HG03103 (cell line): ENCODE measurements at regions not wholly inside any gene's neighbourhood (a gene's known extent, or its start where the extent isn't known, plus 50 kb on each side); places are given as distances from the start of the nearest gene placed in this dataset.
"Not testable (repeated sequence)": the region's sequence is repeated elsewhere in the genome, so short reads cannot be mapped to it uniquely, and the experiment has no call there.

Source experiments
- ATAC-seq: cut with Tn5 transposase; IDR thresholded peaks from one replicate; pipeline ENCODE4 v1.9.1; 2021; ENCODE audit warnings: low read depth; ENCODE audit not compliant: unreplicated experiment

GRCh38 chr3:4139462-4140140 is 163.6 kb upstream of the SETMAR start:
- no peak for ATAC-seq

GRCh38 chr3:4140921-4141320 is 162.2 kb upstream of the SETMAR start:
- ATAC-seq: no peak

- ATAC-seq: no peak
Observed at GRCh38 chr3:4147556-4148118, 155.5 kb upstream of the SETMAR start.

GRCh38 chr3:4149296-4149695 is 153.9 kb upstream of the SETMAR start:
- ATAC-seq: no peak

GRCh38 chr3:4150816-4151215 is 152.4 kb upstream of the SETMAR start:
- no peak for ATAC-seq

GRCh38 chr3:4151859-4152258 is 151.3 kb upstream of the SETMAR start:
- no peak for ATAC-seq

- ATAC-seq: no peak
Observed at GRCh38 chr3:4153771-4154170, 149.4 kb upstream of the SETMAR start.

GRCh38 chr3:4158329-4158728 is 144.8 kb upstream of the SETMAR start:
- no peak for ATAC-seq

- no peak for ATAC-seq
Observed at GRCh38 chr3:4162096-4162495, 141.1 kb upstream of the SETMAR start.

GRCh38 chr3:4163011-4163410 is 140.2 kb upstream of the SETMAR start:
- ATAC-seq: no peak

GRCh38 chr3:4166540-4166939 is 136.6 kb upstream of the SETMAR start:
- ATAC-seq: no peak

GRCh38 chr3:4167230-4167629 is 135.9 kb upstream of the SETMAR start:
- ATAC-seq: not testable (repeated sequence)

GRCh38 chr3:4174791-4175190 is 128.4 kb upstream of the SETMAR start:
- no peak for ATAC-seq

GRCh38 chr3:4191971-4192370 is 111.2 kb upstream of the SETMAR start:
- ATAC-seq: no peak

GRCh38 chr3:4195006-4195405 is 108.2 kb upstream of the SETMAR start:
- ATAC-seq: no peak

GRCh38 chr3:4196506-4197147 is 106.5 kb upstream of the SETMAR start:
- ATAC-seq: no peak

- ATAC-seq: no peak
Observed at GRCh38 chr3:4197670-4198069, 105.5 kb upstream of the SETMAR start.

GRCh38 chr3:4198491-4198890 is 104.7 kb upstream of the SETMAR start:
- ATAC-seq: no peak

GRCh38 chr3:4204776-4205175 is 98.4 kb upstream of the SETMAR start:
- ATAC-seq: not testable (repeated sequence)

GRCh38 chr3:4207672-4208071 is 95.5 kb upstream of the SETMAR start:
- no peak for ATAC-seq

- no peak for ATAC-seq
Observed at GRCh38 chr3:4208556-4208955, 94.6 kb upstream of the SETMAR start.

- no peak for ATAC-seq
Observed at GRCh38 chr3:4211610-4212009, 91.6 kb upstream of the SETMAR start.
